HG03097 (cell line): ENCODE measurements at regions not wholly inside any gene's neighbourhood (a gene's known extent, or its start where the extent isn't known, plus 50 kb on each side); places are given as distances from the start of the nearest gene placed in this dataset.
"Not testable (repeated sequence)": the region's sequence is repeated elsewhere in the genome, so short reads cannot be mapped to it uniquely, and the experiment has no call there.

ENCODE experiments used
- ATAC-seq: cut with Tn5 transposase; IDR thresholded peaks from one replicate; pipeline ENCODE4 v1.9.1; 2021; ENCODE audit not compliant: unreplicated experiment, low FRiP score

DNA sequence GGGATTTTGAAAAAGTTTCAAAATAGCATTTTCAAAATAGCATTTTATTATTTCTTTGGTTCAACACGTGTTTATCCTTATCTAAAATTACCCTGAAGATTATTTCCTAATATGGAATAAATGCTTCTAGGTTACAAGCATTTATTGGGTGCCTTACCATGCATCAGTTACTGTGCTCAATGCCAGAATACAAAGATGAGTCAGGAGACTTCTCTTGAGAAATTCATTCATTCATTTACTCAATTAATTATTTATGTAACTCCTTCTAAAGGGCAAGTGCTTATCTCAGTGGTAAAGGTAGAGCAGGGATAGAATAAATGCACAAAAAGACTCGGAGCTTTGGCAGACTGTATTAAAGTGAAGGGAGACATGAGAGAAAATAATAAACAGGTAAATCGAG lies 150.1 kb upstream of the PDE7B start:
- no peak for ATAC-seq

DNA sequence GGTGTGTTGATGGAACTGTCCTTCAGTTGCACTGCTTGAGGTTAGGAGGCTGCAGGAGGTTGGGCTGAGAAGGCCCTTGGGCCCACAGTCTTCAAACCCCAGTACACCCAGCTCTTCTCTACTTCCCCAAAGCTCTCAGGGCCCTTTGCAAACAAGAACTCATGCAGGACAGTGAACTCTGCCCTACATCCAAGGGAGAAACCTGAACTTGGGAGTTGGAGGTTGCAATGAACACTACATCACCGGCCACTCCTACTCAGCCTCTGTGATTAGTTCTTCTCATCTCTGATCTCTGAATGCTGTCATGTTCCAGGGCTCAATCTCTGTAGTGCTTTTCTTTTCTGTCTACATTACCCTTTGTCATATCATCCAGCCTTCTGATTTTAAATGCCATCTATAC lies 148.5 kb upstream of the PDE7B start:
- ATAC-seq = no peak

DNA sequence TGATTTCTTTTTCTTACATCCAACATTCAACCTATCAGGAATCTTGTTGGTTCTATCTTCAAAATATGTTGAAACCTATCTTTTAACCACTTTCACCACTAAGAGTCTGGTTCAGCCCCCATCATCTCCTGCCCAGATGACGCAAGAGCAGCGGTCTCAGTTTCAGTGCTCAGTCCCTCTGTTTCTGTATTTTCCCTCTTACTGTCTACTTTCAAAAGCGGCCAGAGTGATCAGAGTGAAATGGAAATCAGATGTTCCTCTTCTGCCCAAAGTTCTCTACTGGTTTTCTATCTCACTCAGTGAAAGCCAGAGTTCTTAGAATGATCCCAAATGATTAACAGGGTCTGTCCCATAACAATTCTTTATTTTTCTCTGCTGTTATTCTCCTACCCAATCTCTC lies 147.9 kb upstream of the PDE7B start:
- ATAC-seq = peak; percentile 77

DNA sequence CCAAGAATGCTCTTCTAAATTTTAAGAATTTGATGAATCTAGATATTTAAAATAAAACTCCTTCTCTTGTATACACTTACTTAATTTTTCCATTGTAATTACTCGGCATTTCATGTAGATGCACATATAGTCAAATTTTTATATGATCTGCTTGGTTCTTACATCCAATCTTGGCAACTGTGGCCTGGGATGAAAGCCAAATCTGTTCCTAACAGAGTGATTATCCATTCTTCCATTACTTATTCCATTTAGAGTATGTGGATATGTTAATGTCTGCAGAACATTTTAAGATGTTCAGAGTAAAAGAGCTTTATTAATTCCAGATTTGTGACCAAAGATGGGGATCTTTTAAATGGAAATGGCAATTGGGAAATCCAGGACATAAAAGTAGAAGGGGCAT lies 144.1 kb upstream of the PDE7B start:
- no peak for ATAC-seq

DNA sequence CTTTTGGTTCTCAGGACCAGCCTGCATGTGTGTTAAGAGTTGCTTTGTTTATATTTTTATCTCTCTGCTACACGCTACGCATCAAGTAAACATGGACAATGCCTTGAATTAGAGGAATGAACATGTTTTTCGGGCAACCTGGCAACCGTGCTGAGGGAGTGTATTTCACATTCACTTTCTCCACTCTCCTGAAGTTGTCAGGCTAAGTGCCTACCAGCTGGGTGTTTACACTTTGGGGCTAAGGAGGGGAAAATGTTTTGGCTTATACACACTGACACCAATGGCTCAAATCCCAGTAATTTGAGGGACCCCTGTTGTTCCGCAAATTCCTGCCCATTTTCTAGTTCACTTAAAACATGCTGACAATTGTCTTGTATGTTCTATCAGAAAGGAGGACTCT lies 141.5 kb upstream of the PDE7B start:
- no peak for ATAC-seq

DNA sequence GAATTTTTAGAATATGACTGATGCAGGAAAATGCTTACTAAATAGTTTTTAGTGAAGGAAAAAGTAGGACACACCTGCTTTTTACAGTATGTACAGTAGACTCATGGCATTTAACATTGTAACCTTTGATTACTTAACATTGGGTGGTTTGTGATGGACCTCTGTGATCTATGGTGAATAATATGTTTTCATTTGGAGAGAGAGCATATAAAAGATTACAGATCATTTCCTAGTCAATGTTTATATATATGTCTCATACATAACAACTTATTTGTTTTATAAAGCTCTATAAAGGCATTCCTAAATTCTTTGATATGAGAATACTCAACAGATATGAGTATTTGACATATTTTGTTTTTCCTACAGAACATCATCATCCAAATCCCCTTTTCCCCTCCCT lies 129.3 kb upstream of the PDE7B start:
- no peak for ATAC-seq

DNA sequence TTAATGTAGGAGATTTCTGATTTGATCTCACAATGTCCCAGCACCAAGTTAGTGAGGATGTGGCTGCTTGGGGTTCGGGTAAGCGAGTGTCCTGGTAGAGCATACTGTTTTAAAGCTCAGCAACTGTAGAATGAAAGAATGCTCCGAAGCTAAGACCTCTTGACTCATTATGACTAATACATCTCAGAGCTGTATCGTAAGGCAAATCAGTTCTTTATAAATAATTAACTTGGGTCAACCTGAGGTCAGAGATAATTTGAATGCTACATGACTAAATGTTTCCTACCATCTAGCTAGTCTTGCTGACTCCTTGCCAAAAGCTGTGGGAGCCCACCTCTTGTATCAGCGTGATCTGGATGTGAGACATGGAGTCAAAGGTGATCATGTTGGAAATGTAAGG lies 128.8 kb upstream of the PDE7B start:
- ATAC-seq = peak; percentile 77

DNA sequence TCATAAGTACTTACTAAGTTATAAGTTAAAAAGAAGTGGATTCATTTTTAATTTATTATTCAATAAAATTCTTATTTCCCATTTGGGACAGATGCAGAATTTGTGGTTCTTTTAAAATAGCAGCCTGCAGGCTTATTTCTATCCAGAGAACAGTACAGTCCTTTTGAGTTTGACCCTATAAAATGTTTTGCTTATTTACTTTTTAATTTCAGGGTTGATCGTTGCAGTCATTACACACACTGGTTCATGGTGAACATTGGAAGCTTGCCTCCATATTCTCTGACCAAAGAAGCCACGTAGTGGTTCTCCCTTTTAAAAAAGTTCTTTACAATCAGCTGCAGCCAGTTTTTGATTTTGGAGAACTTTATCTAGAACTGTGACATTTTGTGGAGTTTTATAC lies 122.9 kb upstream of the PDE7B start:
- ATAC-seq = no peak

DNA sequence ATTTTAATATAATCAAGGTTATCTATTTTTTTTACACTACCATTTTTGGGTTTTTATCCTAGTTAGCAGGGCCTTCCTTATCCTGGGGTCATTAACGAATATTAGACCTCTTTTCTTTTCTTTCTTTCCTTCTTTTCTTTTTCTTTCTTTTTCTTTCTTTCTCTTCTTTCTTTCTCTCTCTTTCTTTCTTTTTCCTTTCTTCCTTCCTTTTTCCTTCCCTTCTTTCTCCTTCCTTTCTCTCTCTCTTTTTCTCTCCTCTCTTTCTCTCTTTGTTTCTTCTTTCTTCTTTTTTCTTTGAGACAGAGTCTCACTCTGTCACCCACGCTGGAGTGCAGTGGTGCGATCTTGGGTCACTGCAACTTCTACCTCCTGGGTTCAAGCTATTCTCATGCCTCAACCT lies 120.4 kb upstream of the PDE7B start:
- ATAC-seq = no peak

DNA sequence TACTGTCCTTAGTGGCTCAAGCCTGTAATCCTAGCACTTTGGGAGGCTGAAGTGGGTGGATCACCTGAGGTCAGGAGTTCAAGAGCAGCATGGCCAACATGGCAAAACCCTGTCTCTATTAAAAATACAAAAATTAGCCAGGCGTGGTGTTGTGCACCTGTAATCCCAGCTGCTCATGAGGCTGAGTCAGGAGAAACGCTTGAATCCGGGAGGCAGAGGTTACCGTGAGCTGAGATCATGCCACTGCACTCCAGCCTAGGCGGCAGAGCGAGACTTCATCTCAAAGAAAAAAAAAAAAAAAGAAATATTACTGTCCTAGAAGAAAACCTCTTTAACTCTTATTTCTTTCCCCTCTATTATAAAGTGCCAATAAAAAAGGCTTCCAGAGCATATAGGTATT lies 115.2 kb upstream of the PDE7B start:
- ATAC-seq = not testable (repeated sequence)

DNA sequence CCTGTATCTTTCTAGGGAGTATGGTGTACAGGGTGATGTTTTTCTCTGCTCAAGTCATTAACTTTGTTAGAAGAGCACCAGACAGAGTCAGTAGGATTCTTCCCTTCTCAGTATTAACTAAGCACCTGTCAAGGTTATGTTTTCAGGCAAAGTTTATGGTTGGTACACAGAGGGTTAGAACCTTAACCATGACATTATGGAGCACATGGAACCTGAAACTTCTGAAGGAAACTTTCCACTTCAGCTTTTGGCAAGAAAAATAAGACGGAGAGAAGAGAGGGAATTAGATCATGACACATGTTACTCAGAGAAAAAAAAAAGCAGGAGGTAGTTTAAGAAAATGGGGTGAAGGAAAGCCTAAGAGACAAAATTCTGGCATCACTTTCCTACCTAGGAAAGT lies 112.9 kb upstream of the PDE7B start:
- no peak for ATAC-seq

DNA sequence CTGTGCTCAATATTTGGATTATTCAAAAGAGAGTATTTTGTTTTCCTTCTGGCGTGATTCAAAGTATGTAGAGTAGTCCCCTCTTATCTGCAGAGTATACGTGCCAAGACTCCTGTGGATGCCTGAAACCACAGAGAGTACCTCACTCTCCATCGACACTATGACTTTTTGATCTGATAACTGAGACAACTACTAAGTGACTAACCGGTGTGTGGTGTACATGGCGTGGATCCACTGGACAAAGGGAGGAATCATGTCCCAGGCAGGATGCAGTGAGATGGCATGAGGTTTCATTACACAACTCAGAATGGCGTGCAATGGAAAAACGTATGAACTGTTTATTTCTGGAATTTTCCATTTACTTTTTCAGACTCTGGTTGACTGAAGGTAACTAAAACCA lies 112.2 kb upstream of the PDE7B start:
- no peak for ATAC-seq

DNA sequence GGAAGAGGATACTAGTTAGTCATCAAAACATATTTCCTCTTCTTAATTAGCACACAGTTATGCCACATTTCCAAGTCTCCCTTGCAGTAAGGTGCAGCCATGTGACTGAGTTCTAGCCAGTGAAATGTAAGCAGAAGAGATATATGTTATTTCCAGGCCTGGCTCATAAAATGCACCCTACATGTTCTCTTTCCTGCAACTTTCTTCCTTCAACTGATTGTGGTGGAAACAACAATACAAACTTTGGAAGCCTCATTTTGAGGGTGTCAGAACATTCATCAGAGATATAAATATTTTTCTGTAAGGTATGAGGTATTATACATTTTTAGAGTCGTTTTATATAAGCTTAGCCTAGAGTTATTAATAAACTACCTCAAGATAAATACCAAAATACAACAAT lies 110.9 kb upstream of the PDE7B start:
- ATAC-seq = no peak

DNA sequence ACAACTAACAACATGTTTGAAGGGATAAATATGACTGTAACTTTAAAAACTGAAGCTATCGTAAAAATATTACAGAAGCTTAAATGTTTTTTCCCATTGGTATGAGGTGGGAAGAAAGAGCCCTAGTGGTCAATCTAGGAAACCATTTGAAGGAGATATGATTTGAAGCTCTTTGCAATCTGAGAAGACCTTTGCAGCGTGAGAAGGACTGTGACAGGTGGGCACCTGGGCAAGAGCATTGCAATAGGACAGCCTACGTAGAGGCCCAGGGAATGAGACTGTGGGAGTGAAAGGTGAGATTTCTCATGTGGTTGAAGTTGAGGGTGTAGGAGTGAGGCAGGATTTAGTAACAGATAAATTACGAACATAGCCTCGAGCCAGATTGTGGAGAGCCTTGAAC lies 108.0 kb upstream of the PDE7B start:
- ATAC-seq = no peak

DNA sequence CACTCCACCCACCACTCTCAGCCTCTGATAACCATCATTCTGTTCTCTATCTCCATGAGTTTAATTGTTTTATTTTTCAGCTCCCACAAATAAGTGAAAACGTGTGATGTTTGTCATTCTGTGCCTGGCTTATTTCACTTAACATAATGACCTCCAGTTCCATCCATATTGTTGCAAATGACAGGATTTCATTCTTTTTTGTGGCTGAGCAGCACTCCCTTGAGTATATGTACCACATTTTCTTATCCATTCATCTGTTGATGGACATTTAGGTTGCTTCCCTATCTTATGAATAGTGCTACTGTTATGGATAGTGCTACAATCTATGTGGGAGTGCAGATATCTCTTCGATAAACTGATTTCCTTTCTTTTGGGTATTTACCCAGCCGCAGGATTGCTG lies 103.3 kb upstream of the PDE7B start:
- ATAC-seq = no peak

DNA sequence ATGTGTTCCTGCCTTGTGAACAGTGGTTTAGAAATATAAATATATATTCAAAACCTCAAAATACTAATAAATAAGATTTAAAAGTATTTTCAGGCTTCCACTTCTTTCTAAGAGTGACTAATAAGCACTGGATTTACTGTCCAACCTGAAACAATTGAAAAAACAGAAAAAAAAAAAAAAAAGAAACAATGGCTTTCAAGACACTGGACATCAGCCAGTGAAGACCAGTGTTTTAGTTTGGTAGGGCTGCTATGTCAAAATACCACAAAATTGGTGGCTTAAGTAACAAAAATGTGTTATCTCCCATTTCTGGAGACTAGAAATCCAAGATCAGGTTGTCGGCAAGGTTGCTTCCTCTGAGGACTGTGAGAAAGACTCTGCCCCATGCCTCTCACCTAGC lies 101.4 kb upstream of the PDE7B start:
- no peak for ATAC-seq

DNA sequence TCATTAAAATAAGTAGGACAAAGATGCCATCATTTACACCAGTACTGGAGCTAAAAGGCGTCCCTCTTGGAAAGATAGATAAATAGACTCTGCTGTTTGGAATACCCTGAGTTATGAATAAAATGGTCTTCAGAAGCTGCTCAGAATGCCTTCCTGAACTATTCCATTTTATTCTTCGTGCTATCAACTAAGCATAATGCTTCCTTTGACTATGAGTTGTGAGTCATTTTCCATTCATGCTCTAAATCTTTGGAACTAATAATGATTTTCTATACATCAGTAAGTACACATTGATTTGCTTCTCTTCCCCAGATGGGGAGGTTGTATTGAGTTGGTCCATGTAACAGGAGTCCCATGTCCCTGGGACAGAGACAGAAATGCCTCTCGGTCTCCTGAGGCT lies 98.3 kb upstream of the PDE7B start:
- no peak for ATAC-seq

DNA sequence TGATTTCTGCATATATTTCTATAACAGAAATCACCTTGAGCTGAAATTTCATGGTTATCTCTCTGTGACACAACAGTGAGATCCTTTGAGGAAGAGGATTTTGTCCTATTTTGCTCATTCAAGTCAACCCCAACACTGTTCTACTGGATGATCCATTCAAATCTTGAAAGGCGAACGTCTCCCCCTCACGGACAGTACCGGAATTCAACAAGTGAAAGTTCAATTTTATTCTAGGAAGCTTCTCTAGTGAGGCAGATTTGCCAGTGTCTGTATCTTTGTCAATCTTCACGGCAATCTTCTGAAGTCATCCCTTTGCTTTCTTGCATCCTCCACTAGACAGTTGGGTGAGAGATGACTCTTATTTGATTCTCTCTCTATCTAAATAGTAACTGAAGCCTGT lies 91.7 kb upstream of the PDE7B start:
- ATAC-seq = no peak

DNA sequence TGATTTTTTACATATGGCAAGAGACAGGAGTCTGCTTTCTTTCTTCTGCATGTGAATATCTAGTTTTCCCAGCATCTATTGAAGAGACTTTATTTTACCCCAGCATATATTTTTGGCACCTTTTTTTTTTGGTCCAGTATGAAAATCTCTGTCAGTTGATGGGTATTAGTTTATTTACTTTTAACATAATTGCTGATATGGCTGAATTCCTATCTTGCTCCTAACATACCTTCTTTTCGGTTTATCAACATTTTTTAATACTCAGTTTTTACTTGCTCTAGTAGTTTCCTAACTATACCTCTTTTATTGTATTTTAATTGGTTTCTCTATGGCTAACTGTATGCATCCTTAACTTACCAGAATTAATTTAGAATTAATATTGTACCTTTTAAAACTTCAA lies 77.5 kb upstream of the PDE7B start:
- ATAC-seq = no peak

DNA sequence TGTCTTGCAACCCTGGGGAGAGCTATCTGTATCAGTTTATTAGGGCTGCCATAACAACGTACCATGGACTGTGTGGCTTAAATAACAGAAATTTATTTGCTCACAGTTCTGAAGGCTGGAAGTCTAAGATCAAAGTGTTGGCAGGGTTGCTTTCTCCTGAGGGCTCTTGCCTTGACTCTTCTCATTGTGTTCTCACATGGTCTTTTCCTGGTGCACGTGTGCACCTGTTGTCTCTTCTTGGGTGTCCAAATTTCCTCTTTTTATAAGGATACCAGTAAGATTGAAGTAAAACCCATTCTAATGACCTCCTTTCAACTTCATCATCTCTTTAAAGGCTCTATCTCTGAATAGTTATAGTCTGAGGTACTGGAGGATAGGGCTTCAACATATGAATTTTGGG lies 72.3 kb upstream of the PDE7B start:
- ATAC-seq = no peak

DNA sequence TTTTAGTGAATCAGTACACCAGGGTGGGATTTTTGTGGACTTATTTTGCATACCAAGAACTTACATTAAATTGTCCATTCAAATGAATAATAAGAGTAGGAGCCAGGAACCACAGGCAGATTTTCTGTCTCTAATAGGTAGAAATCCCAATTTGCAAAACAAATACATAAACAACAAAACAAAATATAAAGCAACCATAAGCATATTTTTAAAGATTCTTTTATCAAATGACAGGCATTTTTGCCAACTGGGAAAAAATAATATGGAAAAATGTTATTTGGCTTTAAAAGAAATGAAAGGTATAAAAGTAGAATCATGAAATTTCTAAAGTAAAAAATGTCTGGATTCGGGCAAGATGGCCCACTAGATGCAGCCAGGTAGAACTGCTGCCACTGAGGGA lies 71.2 kb upstream of the PDE7B start:
- no peak for ATAC-seq

DNA sequence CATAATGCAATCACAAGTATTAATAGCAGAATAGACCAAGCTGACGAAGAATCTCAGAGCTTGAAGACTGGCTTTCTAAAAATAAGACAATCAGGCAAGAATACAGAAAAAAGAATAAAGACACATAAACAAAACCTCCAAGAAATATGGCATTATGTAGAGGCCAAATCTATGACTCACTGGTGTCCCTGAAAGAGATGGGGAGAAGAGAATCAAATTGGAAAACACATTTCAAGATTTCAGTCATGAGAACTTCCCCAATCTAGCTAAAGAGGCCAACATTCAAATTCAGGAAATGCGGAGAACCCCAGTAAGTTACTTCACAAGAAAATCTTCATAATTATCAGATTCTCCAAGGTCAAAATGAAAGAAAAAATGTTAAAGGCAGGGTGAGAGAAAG lies 69.0 kb upstream of the PDE7B start:
- no peak for ATAC-seq

DNA sequence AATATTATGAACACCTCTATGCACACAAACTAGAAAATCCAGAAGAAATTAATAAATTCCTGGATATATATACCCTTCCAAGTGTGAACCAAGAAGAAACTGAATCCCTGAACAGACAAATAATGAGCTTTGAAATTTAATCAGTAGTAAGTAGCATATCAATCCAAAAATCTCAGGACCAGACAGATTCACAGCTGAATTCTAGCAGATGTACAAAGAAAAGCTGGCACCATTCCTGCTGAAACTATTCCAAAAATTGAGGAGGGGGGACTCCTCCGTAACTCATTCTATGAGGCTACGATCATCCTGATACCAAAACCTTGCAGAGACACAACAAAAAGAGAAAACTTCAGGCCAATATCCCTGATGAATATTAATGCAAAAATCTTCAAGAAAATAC lies 67.0 kb upstream of the PDE7B start:
- ATAC-seq = no peak
